NCI-H2107 treated with DMSO at 0.1 percent for 48 hours (cell line): ENCODE measurements at regions not wholly inside any gene's neighbourhood (a gene's known extent, or its start where the extent isn't known, plus 50 kb on each side); places are given as distances from the start of the nearest gene placed in this dataset.
"Not testable (repeated sequence)": the region's sequence is repeated elsewhere in the genome, so short reads cannot be mapped to it uniquely, and the experiment has no call there.

Source experiments
- DNase-seq: peaks from one replicate; lab custom pipeline; 2025; ENCODE audit not compliant: unreplicated experiment; lab: John Stamatoyannopoulos, UW

DNA sequence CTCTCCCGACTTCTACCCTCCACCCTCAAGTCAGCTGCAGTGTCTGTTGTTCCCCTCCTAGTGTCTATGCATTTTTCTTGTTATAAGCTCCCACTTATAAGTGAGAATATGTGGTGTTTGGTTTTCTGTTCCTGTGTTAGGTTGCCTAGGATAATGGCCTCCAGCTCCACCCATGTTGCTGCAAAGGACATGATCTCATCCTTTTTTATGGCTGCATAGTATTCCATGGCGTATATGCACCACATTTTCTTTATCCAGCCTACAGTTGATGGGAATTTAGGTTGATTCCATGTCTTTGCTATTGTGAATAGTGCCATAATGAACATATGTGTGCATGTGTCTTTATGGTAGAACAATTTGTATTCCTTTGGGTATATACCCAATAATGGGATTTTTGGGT lies 80.7 kb downstream of the SPTSSA start:
- DNase-seq, result not testable (repeated sequence)

DNA sequence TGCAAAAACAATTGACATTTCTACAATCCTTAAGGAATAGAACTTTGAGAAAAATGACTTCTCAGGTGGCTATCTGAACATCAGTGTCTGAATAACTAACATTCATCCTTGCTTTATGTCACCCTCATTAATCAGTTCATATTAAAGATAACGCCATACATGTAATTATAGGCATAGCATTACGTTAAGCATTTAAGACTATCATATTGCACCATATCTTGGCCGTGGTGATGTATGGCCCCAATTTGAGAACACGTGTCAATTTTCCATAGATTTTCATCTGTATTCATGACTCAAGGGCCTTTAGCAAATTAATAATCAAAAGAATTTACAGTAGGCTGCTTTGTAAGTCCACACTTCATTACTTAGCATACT lies 81.6 kb downstream of the SPTSSA start:
- DNase-seq, result no peak

DNA sequence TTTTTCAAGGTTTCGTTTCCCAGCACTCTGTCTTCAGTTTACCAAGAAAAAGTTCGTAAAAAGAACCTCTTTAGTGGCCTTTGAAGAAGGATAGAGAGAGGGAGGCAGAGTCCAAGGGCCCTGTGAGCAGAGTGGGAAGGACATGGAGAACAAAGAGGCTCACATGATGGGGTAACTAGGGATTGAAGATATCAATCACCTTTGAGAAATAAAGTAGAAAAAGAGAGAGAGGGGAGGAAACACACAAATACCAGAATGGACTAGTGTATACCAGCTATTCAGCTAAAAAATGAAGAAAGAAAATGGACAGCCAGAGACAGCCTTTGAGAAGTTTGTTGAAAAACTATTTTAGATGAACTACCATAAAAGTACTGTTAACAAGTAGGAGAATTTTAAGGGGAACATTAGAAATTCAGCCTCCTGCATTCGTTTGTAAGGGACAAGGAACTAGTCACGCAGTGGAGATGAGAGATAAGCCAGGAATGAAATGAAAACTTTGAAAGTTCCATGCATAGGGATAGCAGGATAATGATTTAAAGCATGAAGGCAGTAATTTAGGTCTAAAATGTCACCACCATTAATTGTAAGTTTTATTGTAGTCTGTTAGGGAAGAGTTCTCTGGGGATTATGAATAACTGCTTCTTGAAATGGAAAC lies 82.1 kb downstream of the SPTSSA start:
- DNase-seq, result no peak

DNA sequence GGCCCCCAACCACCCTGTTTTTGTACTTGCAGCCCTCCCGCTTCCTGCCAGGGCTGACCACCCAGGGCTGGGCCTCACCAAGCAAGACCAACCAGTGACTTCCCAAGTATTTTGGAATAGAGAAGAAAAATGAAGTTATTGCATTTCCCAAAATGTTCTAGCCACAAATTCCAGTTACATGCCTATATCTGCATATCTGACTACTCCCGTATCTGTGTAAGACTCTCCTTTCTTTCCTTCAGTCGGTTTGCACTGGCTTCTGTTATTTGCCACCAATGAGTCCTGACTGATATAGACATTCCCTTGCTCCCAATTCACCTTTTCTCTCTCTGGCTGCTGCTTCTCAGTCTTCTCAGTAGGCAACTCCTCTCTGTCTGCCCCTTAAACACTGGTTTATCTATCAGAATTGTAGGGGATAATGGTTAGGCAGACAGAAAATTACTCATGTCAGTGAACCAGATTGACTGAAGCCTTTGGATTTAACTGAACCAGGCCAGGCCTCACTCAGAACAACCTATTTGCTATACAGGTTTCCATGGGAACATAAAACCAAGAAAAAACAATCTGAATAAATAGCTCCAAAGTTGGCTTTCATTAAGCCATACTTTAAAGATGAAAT lies 85.3 kb downstream of the SPTSSA start:
- DNase-seq, result no peak

DNA sequence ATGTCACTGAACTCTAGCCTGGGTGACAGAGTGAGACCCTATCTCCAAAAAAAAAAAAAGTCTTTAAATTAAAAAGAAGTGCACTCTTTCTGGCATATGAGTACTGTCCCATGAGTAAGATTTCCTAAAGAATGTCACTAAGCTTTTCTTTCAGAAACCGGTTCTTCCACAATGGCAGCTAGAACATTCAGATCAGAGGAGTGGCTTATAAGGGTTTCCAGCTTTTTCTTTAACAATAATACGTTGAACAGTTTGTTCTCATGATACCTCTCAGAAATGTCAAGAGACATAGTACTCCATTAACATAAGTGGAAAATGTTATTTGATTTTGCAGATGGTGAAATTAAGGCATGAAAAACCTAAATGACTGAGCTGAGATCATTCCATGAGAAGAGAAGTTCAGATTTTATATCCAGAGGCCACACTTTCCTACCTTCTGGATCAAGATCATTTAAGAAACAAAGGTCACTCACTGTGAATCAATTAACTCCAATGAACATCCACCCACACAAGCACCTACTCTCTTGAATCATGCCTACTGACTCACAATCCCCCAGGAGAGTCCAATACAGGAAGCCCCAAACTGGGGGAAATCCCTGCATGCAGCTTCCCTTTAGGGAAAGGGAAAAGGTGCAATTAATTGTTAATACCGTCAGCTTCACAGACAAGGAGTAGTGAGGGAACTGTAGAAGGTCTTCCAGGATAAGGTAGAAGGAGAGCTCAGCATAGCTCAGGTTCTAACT lies 86.9 kb downstream of the SPTSSA start:
- no peak for DNase-seq

DNA sequence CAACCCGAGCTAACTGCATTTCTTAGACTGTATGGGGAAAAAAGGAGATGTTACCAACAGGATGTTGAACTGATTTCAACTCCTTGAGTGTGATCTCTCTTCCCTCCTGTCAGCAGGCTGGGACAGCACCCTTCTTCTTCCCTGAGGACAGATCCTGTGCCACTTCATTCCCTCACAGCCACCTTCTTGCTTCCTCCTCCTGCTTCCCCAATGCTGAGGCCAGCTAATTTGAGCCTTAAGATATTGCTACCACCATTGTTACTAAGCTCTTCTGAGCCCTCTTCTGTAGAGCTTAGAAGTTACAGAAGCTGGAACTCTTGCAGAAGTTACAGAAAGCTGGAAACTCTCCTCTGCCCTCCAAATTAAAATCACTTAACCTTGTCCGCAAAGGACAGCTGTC lies 88.8 kb downstream of the SPTSSA start:
- no peak for DNase-seq

DNA sequence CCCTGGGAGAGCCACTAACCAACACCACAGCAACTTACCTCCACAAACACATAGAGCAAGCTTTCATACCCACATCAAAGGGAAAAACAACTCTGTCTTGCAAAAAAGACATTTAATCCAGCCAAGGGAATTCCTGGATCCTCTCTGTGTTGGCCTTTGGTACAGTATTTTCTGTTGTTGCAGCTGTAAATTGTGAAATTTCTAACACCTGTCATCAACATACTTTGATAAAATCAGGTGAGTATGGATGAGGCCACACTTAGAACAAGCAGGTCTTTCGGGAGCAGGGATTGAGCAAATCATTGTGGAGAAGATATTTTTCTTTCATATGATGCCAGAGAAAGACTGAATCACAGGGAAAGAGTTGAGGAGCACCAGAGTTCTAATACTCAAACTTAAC lies 89.3 kb downstream of the SPTSSA start:
- DNase-seq, result no peak

DNA sequence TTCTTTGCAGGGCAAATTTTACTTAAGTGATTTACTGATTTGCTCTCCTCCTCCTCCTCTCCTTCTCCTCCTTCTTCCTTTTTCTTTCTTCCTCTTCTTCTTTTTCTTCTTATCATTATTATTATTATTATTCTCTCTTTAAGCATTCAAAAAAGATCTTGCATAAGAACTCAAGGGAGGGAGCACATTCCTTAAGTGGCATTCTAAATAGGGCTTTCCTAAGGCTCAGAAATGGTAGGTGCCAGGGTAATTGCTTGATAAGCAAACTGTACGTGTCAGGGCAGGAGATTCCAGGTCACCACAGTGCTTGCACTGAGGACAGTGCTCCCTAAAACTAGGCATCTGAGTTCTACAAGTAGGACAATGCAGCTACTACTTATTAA lies 92.4 kb downstream of the SPTSSA start:
- DNase-seq, result no peak

DNA sequence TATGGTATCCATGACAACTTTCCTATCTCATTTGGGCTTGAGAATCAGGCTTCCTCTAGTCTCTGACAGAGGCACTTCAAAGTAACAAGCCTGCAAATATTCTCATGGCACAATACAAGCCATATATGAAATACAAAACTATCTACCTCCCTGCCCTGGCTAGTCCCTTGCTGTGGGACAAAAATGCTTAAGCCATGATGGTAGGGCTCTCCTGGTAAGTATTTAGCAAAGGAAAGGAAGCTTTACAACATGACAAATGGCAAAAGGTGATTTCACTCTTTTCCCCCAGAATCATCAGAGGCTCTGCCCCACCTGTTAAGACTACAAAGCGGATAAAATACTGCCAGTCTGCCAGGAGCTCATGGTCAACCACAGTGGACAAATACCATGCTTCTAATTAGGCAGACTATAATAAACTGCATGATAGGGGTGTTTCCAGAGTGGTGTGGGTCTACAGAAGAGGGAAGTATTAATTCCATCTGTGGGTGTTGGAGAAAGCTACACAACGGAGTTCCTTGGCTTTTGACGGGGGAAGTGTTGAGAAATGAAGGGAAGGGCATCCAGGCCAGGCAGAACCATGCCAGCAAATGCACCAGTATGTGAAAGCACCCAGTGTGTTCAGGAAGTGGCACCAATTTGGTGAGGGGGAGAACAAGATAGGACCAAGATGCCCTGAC lies 92.9 kb downstream of the SPTSSA start:
- no peak for DNase-seq

DNA sequence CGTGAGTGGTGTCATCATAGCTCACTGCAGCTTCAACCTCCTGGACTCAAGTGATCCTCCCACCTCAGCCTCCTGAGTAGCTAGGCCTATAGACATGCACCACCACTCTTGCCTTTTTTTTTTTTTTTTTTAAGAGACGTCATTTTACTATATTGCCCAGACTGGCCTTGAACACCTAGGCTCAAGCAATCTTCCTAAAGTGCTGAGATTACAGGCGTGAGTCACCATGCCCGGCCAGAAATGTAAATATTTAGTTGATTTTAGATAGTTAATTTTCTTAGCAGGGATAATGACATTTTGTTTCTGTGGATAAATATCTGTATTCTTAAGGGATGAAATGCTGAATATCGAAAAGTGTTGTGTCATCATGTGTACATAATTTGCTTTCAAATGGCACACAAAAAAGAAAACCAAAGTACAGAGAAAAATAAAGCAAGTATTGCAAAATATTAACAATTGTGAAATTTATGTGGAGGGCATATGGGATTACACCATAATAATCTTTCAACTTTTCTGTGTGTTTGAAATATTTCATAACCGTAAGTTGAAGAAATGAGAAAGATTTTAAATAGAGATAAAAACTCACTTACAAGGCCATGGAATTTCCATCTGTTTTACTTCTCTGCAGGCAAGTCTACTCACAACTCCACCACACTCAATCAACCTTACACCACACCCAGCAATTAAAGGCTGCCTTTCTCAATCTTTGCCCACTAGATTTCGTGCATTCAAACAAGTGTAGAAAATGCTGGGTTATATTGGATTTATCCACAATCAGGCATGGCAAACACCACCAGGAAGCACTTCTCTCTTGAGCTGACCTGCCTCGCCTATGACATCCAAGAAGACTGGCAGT lies 93.7 kb downstream of the SPTSSA start:
- no peak for DNase-seq

DNA sequence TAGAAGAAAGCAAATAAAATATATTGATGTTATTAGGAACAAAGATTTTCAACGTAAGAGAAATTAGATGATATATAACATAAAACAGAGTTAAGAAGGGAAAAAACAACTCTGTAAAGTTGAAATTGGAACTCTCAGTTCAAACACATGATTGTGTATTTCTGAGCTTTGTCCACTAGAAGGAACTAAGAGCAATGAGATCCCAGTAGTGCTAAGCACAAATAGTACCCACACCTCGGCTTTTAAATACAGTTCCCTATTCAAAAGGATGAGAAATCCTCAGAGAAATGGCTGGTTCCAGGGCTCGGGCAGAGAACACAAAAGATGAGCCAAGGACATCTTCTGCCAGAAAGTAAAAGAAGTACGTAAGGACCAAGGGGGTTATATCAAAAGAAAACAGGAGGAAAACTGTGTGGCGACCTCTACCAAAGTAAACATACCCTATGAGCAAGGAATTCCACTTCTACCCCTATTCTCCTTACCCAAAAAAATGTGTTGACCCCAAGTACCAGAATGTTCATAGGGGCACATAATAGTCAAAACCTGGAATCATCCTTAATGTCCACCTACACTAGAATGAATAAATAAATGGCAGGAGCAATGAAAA lies 96.6 kb downstream of the SPTSSA start:
- DNase-seq, result no peak

DNA sequence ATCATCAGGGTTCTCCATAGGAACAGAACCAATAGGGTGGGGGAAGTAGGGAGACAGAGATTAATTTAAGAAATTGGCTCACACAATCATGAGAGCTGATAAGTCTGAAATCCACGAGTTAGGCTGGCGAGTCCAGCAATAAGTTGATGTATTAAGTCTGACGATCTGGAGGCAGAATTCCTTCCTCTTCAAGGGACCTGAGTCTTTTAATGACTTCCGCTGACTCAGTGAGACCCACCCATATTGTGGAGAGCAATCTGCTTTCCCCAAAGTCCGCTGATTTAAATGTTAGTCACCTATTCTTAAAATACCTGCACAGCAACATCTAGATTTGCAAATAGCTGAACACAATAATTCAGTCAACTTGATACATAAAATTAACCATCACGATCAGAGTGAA lies 97.8 kb downstream of the SPTSSA start:
- no peak for DNase-seq

DNA sequence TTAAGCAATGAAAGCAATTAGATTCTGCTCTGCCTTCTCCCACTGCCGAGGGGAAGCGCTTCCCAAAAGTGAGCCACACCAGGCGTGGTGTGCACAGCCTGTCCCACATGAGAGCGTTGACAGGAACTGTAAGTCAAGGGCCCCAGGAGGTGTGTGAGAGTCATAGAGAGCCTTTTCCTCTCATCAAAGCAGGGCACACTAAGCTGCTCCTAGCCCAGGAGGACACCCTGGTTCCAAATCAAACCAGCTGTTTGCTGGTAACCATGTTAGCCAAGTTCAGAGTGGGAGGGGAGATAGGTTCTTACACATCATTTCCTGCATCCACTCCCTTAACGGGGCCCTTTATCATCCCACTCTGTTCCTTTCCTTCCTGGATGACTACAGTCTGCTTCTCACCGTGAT lies 98.3 kb downstream of the SPTSSA start:
- no peak for DNase-seq

DNA sequence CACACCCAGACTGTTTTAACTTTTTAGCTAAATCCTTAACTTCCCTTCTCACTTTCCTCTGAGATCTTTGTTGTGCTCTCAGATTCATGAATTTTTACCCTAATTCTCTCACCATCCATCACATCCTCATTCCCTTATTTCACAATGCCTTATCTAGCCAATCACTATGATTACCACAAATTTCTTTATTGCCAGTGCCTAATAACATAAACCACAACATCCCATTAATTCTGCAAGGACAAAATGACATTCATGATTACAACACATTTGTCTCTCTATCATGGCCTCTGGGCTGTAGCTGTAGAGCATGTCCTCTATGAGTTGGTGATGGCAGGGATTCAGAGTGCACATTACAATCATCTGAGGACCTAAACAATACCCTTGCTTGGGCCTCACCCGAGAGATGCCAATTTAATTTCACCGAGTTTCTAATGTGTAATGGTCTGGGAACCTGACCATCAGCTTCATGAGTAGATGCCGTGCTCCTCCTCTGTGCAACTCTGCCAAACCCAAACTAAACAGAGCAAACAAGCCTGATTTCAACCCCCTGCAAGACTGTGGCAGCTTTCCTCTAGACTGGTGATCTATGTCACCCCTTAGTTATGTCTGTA lies 99.3 kb downstream of the SPTSSA start:
- DNase-seq, result no peak

DNA sequence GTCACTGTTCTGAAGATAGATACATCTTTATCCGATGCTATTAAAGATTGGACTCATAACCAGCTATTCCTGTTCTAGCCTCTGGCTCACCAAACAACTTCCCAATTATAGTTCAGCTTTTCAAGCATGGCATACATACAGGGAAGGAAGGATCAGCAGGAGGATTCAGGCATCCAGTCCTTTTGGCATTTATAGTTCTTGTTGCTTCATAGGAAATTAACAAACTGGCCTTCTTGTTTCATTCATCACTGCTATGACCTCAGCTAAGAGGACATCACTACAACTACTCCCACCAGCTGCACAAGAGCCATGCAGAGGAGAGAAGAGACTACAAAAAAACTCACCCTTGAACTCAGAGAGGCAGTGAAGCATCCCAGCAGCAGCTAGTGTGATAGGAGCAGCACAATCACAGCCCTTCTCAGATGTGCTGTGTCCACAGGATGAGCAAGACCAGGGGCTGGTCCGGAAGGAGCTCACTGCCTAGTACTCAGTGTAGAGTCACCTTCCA lies 100.5 kb downstream of the SPTSSA start:
- DNase-seq, result no peak

DNA sequence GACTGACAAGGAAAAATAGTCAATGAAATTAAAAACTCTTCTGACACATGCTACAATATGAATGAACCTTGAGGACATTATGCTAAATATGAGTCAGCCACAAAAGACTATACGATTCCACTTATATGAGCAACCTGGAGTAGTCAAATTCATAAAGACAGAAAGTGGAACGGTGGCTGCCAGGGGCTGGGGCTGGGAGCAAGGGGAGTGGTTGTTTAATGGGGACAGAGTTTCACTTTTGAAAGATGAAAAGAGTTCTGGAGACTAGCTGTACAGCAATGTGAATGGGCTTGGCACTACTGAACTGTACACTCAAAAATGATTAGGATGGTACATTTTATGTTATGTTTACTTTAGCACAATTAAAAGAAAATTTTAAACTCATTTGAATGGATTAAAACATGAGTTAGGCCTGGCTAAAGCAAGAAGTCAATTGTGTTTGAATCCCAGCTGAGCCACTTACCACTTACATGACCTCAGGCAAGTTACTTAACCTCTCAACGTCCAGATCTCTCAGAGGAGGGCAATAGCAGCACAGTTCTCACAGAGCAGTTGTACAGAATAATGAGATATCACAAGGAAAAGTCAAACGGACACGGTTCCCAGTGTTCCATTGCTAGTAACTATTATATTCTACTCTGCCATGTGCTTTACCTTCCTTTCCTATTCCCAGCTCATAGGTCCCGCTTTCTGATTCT lies 102.5 kb downstream of the SPTSSA start:
- no peak for DNase-seq

DNA sequence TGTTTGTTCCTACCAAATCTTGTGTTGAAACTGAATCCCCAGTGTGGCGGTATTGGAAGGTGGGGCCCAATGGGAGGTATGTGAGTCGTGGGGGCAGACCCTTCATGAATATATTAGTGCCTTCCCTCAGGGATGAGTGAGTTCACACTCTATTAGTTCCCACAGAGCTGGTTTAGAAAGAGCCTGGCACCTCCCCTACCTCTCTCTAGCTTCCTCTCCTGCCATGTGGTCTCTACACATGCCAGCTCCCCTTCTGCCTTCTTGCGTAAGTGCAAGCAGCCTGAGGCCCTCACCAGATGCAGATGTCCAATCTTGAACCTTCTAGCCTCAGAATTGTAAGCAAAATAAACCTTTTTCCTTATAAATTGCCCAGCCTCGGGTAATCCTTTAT lies 105.8 kb downstream of the SPTSSA start:
- DNase-seq, result no peak

DNA sequence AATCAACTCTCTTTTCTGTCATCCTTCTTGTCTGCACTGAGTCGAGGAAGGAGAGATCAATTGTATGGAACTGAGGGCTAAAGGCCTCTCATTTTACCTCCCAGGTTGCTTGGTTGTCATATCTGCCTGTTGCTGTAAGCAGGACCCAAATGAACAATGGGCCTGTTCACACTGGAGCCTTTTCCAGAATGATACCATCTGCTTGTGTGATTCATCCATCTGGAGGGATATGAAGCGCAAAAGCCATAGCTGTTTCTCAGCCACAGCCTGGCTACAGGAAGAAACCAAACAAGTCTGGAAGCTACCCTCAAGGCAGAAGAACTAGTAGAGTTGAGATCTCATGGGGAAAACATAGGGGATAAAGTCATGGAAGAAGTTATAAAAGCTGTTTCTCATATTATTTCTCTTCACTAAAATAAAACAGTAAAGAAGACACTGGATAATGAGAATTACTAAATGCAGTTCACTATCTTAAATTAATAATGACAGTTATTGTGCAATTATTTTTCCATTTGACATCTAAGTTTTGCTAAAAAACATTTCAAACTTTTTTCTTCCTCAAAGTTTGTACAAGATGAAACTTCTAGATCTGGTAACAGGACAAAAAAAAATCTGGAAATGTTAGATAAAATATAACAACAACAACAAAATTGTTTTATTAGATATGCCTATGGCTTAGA lies 106.3 kb downstream of the SPTSSA start:
- no peak for DNase-seq

DNA sequence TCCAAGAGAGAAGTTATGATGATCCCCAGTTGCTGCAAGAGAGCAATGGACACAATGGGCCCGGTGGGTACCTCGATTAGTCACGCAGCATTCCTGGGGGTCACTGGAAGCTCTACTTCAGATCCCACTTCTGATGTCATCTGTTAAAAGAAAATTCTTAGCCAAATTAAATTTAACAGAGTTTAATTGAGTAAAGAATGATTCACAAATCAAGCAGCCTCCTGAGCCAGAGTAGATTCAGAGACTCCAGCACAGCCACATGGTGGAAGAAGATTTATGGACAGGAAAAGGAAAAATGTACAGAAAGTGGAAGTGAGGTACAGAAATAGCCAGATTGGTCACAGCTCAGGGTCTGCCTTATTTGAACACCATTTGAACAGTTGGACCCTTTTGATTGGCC lies 107.5 kb downstream of the SPTSSA start:
- no peak for DNase-seq
